Esophagus squamous epithelium (tissue), 5 donors: ENCODE measurements at regions not wholly inside any gene's neighbourhood (a gene's known extent, or its start where the extent isn't known, plus 50 kb on each side); places are given as distances from the start of the nearest gene placed in this dataset.

Experiments used
- DNase-seq: peaks from one replicate; lab custom pipeline; 2025; lab: John Stamatoyannopoulos, UW
- H3K27ac ChIP-seq, 4 donors: fragments of 200-600 bp; sonication (generic); one replicate each; pipeline ENCODE4 v1.5.1; 2016 to 2019; ENCODE audit warnings: mild to moderate bottlenecking in 1 of 4
- H3K27me3 ChIP-seq, 4 donors: fragments of 200-600 bp; sonication (generic); 1 replicate in 3 of 4; 2 replicates in 1 of 4; pipeline versions ENCODE4 v1.5.1 to v1.6.0; 2017 to 2021; ENCODE audit warnings: antibody characterized with exemption in 1 of 4
- H3K36me3 ChIP-seq, 3 donors: fragments of 200-600 bp; sonication (generic); one replicate each; pipeline ENCODE4 v1.5.1; 2016 to 2019
- H3K4me1 ChIP-seq, 3 donors: fragments of 200-600 bp; sonication (generic); one replicate each; pipeline ENCODE4 v1.5.1; 2017 to 2019
- H3K4me3 ChIP-seq, 4 donors: fragments of 200-600 bp; sonication (generic); 1 replicate in 3 of 4; 2 replicates in 1 of 4; pipeline ENCODE4 v1.5.1; 2016 to 2019; ENCODE audit warnings: mild to moderate bottlenecking in 2 of 4, moderate library complexity in 1 of 4
- H3K9me3 ChIP-seq, 3 donors: fragments of 200-600 bp; sonication (generic); one replicate each; pipeline ENCODE4 v1.5.1; 2016 to 2019
- POLR2A ChIP-seq, 4 donors: fragments of 450-650 bp; IDR thresholded peaks; one replicate each; pipeline ENCODE4 v1.6.1; 2017; ENCODE audit warnings: antibody characterized with exemption in 4 of 4, mild to moderate bottlenecking in 4 of 4, moderate library complexity in 3 of 4
- WGBS, 2 donors: methylation state at CpG; one replicate each; pipeline ENCODE4 v1.1.5; 2018; 5-methylcytosine and 5-hydroxymethylcytosine counted together
- intact Hi-C: fragments of 100-400 bp; cut with DNase I; formaldehyde crosslinking; loops from one replicate; pipeline ENCODE4 v1.15.0; 2022
- TF ChIP-seq, protein P1 (sequence below), 6 experiments: fragments of 450-650 bp in 4 of 6; fragments of 200-600 bp in 2 of 6; sonication (generic) in 2 of 6; IDR thresholded peaks; one replicate each; pipeline ENCODE4 v1.5.1; 2016 to 2019; ENCODE audit warnings: antibody characterized with exemption in 6 of 6, mild to moderate bottlenecking in 4 of 6, moderate library complexity in 4 of 6
- donor health status: DM: yes; HTN: yes; CAD: no.

GRCh38 chr4:165751882-165752281 is 121.2 kb upstream of the TLL1 start:
- no peaks in the 10 kb centered on the region for H3K27me3 ChIP-seq
- no peaks in the 10 kb centered on the region for H3K9me3 ChIP-seq
- intact Hi-C loops: no loop called here
- H3K4me3 ChIP-seq: no peak overlapping the region
- H3K4me1 ChIP-seq: no peaks in the 10 kb centered on the region
- no peak overlapping the region for H3K27ac ChIP-seq
- WGBS, 2 donors: 38 to 70% methylated on average over 4 of the region's 4 CpGs
- H3K36me3 ChIP-seq: no peaks in the 10 kb centered on the region
- no peak for DNase-seq
- no peak for TF ChIP-seq POLR2A (IDR thresholded peaks at IDR 0.05)
- TF ChIP-seq, protein P1, sequence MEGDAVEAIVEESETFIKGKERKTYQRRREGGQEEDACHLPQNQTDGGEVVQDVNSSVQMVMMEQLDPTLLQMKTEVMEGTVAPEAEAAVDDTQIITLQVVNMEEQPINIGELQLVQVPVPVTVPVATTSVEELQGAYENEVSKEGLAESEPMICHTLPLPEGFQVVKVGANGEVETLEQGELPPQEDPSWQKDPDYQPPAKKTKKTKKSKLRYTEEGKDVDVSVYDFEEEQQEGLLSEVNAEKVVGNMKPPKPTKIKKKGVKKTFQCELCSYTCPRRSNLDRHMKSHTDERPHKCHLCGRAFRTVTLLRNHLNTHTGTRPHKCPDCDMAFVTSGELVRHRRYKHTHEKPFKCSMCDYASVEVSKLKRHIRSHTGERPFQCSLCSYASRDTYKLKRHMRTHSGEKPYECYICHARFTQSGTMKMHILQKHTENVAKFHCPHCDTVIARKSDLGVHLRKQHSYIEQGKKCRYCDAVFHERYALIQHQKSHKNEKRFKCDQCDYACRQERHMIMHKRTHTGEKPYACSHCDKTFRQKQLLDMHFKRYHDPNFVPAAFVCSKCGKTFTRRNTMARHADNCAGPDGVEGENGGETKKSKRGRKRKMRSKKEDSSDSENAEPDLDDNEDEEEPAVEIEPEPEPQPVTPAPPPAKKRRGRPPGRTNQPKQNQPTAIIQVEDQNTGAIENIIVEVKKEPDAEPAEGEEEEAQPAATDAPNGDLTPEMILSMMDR (IDR thresholded peaks at IDR 0.05): no peak

- 92 to 94% methylated on average over 4 of the region's 4 CpGs for WGBS, 2 donors
- Histone ChIP-seq H3K4me3 (no peak overlapping the region), H3K27me3 (no peaks in the 10 kb centered on the region), H3K9me3 (no peaks in the 10 kb centered on the region), H3K36me3 (no peaks in the 10 kb centered on the region), H3K27ac (no peak overlapping the region), H3K4me1 (no peaks in the 10 kb centered on the region)
- intact Hi-C loops: no loop called here
- no peak for TF ChIP-seq POLR2A (IDR thresholded peaks at IDR 0.05)
- TF ChIP-seq, protein P1 (IDR thresholded peaks at IDR 0.05): no peak
- no peak for DNase-seq
These were observed 118.4 kb upstream of the TLL1 start for GRCh38 chr4:165754664-165755063.

DNA sequence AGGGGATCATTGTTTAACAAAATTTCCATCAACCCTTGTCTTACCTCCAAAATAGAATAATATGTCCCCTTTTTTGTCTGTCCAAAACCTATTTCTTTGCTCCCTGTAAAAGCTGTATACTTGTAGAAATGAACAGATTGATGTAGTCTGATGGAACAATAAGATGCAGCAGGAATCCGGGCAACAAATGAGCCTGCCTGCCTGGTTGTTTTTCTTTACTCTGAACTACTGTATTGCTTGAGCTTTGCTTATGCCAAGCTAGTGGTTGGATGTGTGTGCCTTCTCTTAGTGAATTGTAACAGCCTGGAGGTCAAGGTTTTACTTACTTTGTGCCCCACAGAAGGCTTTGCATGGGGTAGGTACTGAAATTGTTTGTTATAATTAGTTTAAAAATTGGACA is 116.2 kb upstream of the TLL1 start:
- Histone ChIP-seq H3K4me3 (no peak overlapping the region), H3K36me3 (no peaks in the 10 kb centered on the region), H3K27ac (no peak overlapping the region), H3K9me3 (no peaks in the 10 kb centered on the region), H3K27me3 (no peaks in the 10 kb centered on the region), H3K4me1 (no peaks in the 10 kb centered on the region)
- no peak for TF ChIP-seq POLR2A (IDR thresholded peaks at IDR 0.05)
- TF ChIP-seq, protein P1 (IDR thresholded peaks at IDR 0.05): no peak
- DNase-seq: no peak
- intact Hi-C loops: no loop called here
- 65 to 76% methylated on average over 1 of the region's 1 CpG for WGBS, 2 donors

- Histone ChIP-seq H3K9me3 (no peaks in the 10 kb centered on the region), H3K4me1 (no peaks in the 10 kb centered on the region), H3K27ac (no peak overlapping the region), H3K36me3 (no peaks in the 10 kb centered on the region), H3K27me3 (no peaks in the 10 kb centered on the region), H3K4me3 (no peak overlapping the region)
- intact Hi-C loops: no loop called here
- TF ChIP-seq POLR2A (IDR thresholded peaks at IDR 0.05): no peak
- TF ChIP-seq, protein P1 (IDR thresholded peaks at IDR 0.05): no peak
- no peak for DNase-seq
- 44 to 58% methylated on average over 3 of the region's 3 CpGs for WGBS, 2 donors
These were observed 115.6 kb upstream of the TLL1 start for GRCh38 chr4:165757451-165757850.

- Histone ChIP-seq H3K36me3 (no peaks in the 10 kb centered on the region), H3K4me1 (no peaks in the 10 kb centered on the region), H3K27me3 (no peaks in the 10 kb centered on the region), H3K27ac (no peak overlapping the region), H3K9me3 (no peaks in the 10 kb centered on the region), H3K4me3 (no peak overlapping the region)
- DNase-seq: no peak
- TF ChIP-seq, protein P1 (IDR thresholded peaks at IDR 0.05): no peak
- TF ChIP-seq POLR2A (IDR thresholded peaks at IDR 0.05): no peak
- intact Hi-C loops: no loop called here
- WGBS, 2 donors: 61 to 78% methylated on average over 2 of the region's 2 CpGs
These were observed 115.0 kb upstream of the TLL1 start for GRCh38 chr4:165758086-165758485.
